Astrocyte (in vitro differentiated cells and primary cell): ENCODE measurements at regions not wholly inside any gene's neighbourhood (a gene's known extent, or its start where the extent isn't known, plus 50 kb on each side); places are given as distances from the start of the nearest gene placed in this dataset.

Source experiments
- EZH2 ChIP-seq: IDR thresholded peaks from 2 replicates; pipeline ENCODE4 v1.6.1; 2012; ENCODE audit warnings: mild to moderate bottlenecking, low read length, inconsistent platforms; ENCODE audit not compliant: insufficient read depth
- TF ChIP-seq, protein P1 (sequence below): IDR thresholded peaks from 2 replicates; pipeline ENCODE4 v1.5.1; 2011; ENCODE audit warnings: low read depth, mild to moderate bottlenecking, inconsistent platforms, low read length, moderate library complexity; ENCODE audit not compliant: insufficient read depth

DNA sequence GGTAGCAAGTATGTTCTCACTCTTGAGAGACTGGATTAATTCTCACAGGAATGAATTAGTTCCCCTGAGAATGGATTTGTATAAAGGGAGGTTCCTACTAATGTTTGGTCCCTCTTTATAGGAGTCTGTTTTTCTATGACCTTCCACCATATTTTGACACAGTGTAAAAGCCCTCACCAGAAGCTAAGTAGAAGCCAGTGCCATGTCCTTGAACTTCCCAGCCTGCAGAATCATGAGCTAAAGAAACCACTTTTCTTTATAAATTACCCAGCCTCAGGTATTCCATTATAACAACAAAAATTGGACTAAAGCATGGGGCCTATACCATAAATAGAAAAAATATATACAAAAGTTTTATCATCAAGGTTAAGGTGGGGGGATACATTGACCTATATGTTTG is 227.9 kb upstream of the DTNA start:
- TF ChIP-seq, protein P1, sequence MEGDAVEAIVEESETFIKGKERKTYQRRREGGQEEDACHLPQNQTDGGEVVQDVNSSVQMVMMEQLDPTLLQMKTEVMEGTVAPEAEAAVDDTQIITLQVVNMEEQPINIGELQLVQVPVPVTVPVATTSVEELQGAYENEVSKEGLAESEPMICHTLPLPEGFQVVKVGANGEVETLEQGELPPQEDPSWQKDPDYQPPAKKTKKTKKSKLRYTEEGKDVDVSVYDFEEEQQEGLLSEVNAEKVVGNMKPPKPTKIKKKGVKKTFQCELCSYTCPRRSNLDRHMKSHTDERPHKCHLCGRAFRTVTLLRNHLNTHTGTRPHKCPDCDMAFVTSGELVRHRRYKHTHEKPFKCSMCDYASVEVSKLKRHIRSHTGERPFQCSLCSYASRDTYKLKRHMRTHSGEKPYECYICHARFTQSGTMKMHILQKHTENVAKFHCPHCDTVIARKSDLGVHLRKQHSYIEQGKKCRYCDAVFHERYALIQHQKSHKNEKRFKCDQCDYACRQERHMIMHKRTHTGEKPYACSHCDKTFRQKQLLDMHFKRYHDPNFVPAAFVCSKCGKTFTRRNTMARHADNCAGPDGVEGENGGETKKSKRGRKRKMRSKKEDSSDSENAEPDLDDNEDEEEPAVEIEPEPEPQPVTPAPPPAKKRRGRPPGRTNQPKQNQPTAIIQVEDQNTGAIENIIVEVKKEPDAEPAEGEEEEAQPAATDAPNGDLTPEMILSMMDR = no peak
- TF ChIP-seq EZH2 = no peak
